ENCODE measurements at regions not wholly inside any gene's neighbourhood (a gene's known extent, or its start where the extent isn't known, plus 50 kb on each side); places are given as distances from the start of the nearest gene placed in this dataset.
A peak's percentile ranks its signal among the peaks of the same experiment; 100 is the strongest.

DNA sequence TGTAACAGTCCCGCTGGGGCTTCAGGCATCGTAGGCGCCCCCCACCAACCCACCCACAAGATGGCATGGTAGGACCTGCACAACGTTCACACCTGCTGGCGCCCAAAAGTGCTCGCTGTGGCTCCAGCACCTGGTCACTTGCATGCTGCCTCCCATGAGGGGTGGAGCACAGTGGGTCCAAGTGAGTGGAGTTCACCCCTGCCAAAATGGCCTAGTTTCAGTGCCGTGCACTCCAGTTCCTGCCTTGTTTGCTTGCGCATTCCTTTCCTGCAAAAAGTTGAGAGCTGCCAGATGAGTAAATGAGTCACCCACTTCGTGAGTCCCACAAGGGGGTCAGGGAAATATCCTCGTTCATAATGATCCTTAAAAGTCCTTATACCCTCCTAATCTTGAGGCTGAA, 788.7 kb upstream of the DPPA4 start:
- no peak for DNase-seq

DNA sequence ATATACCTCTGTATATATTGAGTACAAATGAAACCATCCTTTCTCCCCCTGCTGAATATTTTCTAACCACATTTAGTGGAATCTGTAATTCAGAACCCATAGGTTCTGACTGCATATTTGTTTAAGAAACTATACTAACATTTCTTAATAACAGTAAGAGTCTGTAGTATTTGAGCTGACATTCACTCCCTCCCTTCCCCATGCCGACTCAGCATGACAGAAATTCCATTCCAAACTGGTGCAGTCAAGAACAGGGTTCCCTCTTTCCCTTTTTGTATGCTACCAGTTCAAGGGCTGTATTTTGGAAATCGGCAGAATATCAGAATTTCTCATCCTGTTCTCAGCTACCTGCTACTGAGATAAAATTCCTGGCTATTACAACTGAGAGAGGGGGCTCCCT, 796.6 kb upstream of the DPPA4 start:
- DNase-seq, result no peak

DNA sequence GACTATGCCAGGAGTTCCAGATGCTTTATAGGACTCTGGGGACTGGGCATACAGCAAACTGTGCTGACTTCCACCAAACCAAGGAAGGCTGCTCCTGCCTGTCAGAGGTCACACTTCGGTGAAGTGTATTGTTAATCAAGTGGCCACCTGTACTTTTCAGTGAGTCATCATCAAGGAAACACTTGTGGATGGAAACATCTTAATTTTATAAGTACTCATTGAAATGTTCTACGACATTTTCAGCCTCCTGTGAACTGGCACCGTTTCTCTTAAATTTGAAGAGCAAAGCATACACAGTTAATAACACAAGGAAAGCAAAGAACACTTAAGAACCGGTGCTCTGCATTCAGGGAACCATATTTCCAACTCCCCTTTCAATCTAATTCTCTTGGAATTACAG, 801.7 kb upstream of the DPPA4 start:
- no peak for DNase-seq

DNA sequence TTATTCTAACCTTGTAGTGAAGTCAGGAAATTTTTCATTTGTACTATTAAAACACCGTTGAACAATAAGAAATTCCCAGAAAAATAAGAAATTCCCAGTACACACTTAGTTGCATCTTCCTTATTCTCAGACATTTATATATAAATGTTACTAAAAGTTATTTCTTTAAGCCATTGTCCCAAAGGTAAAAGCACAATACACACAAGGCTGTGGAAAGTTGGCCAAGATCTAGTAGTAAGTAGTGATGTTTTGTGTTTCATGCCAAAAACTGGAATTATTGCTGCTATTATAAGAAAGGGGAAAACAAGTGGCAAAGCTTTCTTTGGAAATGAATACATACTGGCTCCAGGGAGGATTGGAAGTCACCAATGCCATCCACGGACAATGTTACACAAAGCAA, 802.5 kb upstream of the DPPA4 start:
- DNase-seq, result no peak

DNA sequence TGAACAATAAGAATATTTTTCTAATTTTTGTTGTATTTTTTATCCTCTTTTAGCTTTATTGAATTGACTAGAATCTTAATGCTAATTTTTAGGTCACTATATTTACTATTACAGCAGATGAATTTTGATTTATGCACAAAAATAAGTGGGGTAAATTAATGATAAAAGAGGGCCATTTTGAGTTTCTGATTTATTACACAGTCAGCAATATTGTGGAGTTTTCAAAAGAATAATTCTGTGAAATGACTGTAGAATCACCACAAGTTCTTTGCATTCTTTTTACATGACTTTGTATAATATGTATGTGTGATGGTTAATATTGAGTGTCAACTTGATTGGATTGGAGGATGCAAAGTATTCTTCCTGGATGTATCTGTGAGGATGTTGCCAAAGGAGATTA, 812.4 kb upstream of the DPPA4 start:
- DNase-seq, result peak; percentile 27

DNA sequence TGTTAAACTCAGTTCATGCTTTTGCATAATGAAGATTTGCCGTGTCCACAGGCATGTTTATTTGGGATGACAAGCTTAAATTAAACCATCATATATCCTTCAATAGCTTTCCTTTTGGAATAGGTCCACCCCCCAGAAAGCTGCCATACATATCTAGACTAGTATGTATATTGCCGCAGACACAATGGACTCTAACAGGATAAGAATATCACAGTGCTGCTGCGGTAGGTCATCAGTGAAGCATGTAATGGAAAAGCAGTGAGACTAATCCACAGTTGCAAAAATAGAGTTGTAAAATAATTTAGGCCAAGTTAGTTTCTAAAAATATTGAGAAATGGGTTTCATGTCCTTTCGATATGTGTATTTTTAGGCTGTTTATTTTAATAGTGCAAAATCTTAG, 819.9 kb upstream of the DPPA4 start:
- no peak for DNase-seq

DNA sequence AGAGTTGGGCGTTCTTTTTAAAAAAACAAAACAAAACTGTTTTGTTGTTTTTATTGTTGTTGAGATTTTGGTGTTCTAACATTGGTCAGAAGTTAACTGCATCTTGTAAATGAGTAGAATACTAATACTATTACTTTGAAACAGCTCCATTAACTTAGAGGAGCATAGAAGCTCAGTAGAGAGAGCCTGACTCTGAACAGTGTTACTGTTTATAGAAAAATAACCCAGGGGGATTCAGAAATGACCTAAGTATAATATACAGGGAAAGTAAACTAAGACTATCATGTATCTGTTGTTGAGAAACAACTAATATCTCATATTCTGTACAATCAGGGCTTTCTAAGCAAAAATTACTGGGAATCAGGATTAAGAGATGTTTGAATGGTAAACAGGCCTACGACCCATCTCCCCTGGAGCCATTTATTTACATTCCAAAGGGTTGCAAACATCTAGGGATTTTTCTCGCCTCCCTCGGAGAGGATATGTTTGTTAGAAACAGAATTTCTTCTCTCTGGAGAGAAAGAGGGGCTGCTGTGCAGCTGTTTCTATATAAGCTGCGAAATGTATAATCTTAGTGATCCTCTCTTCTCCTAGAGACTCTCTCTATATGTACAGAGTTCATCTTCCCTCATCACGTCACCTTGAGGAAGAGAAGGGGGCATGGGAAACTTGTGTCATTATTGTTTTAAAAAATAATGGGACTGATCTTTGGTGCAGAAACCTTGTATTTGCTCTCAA, 827.5 kb upstream of the DPPA4 start:
- DNase-seq, result no peak

DNA sequence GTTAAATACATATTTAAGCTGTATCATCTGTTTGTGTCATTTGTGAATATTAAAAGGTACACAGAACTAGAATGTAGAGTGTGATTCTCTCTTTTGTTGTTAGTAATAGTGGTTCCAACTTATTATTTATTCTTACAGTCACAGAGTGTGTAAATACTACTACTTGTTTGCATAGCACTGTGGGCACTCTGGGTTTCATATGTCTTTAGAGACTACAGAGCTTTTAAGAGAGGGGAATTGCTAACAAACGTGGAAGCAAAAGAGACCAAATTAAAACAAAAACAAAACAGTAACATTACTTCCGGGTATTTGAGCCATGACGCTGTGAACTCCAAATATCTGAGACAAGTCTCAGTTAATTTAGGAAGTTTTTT, 828.0 kb upstream of the DPPA4 start:
- DNase-seq, result no peak

DNA sequence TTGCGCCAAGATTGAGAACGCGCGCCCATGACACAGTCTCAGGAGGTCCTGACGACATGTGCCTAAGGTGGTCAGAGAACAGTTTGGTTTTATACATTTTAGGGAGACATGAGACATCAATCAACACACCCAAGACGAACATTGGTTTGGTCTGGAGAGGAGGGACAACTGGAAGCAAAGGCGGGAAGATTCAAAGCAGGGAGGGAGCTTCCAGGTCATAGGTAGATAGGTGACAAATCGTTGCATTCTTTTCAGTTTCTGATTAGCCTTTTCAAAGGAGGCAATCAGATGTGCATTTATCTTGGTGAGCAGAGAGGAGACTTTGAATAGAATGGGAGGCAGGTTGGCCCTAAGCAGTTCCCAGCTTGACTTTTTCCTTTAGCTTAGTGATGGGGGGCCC, 828.4 kb upstream of the DPPA4 start:
- no peak for DNase-seq

DNA sequence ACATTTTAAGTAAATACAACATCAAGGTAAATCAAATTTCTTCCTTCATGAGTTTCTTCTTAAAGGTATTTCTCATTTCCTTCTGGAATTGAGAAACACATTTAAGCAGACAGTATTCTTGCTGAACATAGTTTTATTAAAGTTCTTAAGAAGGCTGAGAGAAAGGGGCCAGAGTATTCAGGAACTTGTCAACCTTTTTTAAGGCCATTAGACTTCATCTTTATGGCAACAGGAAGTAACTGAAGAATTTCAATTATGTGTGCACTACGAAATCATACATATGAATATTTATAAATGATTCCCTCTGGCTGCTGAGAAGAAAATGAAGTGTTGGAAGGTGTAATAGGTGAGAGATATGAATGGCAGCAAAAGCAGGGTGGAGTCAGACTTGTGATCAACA, 829.4 kb upstream of the DPPA4 start:
- no peak for DNase-seq

DNA sequence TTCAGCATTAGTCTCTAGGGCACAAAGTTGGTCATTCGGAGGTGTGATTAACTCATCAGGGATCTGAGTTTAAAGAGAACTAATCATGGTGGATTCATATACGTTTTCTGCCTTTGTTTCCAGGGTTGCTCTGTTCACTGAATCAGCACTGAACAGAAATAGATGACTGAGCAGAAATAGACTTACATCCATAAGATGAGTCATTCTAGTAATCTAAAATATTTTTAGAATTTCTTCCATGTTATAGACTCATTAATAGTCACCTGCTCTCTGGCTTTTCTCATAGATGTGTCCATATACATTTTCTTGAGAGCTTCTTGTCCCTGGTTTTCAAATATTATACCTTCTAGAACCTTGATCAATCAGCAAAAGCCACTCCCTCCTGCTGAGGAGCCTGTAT, 837.6 kb upstream of the DPPA4 start:
- DNase-seq, result peak; percentile 31

DNA sequence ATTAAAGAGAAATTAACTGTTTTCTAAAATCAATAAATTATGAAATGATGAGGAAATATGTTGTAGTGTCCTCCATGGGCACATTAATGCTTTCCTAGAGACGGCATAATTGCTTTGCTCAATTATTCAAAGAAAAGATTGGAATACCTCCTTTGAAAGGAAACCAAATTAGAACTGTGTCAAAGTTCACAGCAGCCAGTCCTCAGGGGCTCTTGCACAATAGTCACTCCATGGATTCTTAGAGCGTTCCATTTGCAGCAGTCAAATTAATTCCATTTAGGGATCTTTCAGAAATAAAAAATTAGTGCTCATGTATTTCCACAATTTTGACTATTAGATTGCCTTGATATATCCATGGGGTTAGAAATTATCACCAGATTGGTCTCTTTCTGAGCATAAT, 841.6 kb upstream of the DPPA4 start:
- DNase-seq, result no peak

DNA sequence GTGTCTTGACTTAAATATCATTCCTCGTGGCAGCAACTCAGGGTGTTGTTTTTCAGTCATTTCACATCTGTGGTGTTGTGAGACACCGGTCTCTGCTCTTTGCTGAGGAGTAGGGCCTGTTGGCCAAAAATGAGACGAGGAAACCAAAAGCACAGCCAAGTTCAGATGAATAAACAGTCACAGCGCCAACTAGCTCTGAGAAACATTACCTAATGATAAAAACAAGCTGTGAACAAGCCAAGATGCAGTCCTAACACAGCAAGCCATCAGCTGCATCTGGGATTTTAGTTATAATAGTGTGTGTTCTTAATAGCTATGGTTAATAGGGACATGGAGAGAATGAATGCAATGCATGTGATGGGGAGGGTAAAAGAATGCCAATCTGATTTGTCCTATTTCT, 843.4 kb upstream of the DPPA4 start:
- no peak for DNase-seq

DNA sequence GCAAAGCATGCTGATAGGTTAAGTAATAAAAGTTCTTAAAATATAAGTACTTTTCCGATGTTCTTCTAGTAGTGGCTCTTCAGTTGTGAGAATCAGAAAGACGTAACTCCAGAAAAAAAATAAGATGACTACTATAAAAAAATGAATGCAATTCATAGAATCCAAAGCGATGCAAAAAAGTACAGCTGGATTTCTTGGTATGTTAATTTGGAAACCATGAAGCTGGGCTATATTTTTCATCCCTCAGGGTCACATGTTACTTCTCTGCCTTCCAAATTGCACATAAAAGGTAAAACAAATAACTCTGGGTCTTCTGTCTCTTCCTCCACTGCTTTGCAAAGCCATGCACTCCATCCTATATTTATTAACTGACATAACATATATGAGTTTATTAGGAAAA, 843.9 kb upstream of the DPPA4 start:
- no peak for DNase-seq

DNA sequence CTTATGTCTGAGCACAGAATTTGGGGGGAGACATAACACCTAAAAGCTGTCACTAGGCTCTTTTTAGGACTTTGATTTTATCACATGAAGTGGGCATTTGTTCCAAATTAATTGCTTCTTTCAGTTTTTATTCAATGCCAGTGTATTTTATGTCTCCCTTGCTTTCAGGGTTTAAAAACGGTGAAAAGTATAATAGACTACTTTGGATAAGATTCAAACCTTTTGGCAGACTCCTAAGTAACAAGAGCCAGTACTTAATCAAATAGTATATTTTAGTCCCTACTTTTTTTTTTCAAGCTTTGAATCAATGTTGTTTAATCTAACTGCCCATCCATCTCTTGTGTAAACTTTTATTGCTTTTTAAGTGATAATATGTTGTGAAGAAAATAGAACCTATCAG, 847.2 kb upstream of the DPPA4 start:
- no peak for DNase-seq

DNA sequence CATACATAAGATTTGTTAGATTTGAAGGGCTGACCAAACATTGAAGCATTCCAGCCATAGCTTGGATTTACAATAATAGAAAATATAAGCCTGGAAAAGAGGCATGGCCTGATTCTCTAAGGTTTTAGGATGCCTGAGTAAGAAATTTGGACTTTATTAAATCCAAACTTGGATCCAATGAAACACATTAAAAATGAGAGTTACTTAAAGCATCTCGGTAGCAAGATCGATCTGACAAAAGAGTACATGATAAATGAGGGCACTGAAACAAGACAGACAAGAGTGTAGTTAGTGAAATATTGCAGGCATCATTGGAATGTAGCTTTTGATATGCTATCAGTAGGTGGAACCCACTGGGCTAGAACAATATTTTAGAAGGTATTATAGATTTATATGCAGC, 855.7 kb upstream of the DPPA4 start:
- no peak for DNase-seq

DNA sequence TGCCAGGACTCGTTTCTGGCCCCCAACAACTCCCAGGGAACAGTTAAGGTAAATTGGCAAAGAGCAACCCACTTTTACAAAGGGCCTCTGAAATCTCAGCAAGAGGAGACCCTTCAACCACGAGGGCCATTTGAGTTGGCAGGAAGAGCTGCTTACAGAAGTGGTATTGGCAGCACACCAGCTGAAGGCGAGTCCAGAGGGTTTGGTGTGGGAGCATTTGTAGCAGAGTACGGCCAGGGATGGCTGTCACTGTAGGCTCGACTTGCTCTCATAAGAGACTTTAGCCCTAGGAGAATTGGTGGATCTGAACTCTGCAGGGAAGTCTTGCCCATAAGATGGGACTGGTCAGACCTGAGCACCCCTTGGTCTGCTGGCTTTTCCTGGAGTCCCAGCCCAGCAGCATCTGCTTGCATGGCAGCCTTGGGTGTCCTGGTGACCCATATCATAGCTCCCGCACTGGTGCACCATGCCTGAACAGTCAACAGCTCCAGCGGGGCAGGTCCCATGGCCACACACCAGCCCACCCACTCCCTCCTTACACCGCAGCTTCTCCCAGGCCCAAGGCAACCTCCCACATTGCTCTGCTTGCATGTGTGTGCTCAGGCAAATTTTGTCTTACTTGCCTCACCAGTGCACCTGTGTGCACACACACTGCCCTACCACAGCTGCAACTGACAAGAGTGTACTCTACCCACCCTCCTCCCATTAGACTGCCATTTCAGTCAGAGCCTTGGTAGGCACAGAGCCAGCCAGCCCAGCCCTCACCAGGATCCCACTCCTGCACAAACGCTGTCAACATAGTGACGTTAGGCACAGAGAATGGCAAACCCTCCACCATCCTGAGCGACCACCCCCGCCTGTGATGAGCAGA, 861.6 kb upstream of the DPPA4 start:
- no peak for DNase-seq

DNA sequence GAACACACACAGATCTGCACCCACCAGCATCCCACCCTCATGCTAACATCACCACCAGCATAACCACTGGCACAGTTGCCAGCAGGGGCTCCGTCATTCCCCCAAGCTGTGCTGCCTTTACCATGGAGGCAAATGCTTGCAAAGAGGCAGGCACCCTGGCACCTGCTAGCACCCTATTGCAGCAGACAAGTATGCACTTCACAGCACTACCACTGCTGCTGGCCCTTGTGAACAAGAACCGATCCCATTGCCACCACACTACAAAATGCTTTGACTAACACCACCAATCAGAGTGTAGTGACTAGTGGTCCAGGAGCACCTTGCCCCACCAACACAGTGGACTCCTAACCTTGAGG, 862.2 kb upstream of the DPPA4 start:
- DNase-seq, result no peak

DNA sequence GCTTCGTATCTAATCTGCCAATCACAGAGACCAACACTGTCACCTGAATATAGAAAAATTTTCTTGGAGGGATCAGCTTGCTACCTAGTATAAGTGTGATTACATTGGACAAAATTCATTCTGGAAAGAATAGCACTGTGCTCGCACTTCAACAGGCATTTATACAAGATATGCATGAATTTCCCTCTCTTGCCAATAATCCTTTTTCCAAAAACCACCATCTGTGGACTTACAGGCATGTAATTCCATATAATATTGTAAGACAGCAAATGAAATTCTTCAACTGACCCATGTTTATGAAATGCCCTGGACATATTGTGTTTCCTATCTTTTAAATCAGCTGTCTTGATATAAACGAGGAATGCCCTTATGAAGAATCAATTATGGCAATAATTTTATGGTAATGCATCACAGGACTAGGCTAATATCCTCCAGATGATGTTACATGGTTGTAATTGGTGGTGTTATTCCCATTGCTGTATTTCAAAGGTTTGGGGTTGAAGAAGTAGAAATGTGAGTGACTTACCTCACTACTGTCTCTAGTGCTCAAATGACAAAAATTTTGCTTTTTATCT, 861.4 kb upstream of the NECTIN3 start:
- no peak for DNase-seq

DNA sequence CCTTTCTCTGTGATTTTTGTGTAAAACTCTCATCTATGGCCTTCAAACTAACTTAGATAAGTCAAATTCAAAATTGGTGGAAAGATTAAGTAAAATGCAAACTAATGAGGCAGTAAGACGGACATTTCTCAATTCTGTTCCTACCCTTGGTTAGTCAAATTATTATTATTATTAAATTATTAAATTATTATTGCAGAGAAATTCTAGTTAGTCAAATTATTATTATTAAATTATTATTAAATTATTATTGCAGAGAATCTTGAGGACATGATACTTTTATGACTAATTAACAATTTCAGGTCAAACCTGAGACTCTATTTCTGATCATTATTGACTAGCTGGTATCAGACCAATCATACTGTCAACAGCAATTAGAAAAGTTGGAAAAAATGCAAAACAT, 845.0 kb upstream of the NECTIN3 start:
- no peak for DNase-seq

DNA sequence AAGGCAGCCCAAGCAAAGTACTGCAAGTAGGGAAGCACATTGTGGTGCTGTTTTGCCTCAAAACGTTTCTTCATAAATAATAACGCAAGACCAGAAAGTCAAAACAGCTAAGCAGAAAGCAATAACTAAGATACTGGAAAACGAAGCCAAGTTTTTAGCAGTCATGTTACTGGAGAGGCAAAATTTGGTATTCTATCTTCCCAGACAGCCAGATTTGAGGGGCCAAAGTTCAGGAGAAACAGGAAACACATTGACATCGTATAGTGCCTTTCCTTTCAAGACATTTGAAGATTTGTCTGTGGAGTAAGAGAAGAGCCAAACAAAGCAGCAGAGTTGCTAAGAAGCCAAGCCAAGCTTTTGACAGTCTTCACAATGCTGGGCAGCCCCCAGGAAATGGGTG, 843.6 kb upstream of the NECTIN3 start:
- DNase-seq, result no peak

DNA sequence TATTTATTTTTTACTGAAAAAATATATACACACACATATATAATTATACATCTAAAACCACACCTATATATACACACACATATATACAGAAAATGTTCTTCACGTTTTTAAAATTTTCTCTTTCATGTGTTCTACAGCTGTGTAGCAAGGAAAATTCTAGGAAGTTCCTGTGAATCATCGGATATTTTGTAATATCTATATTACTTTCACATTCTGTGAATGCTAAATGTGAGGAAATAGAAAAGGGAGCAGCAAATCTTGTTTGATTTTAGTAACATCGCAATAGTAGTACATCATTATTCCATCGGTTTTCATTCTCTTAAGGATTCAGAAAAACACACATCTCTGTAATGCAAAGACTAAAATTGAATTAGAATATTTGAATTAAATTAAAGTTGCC, 836.8 kb upstream of the NECTIN3 start:
- peak; percentile 16 for DNase-seq

DNA sequence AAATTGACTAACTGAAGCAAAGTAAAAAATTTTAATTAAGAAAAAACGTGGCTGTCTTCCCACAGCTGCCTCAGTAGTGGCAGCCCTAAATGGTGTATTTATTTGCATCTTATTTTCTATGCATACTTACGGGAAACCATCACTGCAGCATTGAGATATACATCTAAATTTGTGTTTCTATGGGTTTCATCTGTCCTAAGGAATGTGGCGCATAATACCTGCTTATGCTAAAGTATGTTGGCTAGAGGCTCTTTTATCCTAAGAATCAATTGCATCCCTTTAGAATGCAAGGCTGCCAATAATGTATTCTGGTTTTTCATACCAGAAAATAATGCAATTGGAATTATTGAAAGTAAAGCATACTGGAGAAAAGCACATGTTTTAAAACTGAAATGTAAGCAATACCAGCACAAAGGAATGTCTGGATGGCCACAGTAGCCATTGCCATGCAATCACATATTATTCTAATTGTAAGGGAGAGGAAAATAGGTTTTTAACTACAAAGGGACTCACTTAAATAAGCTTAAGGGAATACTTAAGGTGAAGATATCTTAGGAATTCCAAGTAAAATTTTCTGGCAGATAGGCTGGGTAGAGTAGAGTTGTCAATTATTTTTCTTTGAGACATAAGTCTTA, 834.5 kb upstream of the NECTIN3 start:
- peak; percentile 27 for DNase-seq

DNA sequence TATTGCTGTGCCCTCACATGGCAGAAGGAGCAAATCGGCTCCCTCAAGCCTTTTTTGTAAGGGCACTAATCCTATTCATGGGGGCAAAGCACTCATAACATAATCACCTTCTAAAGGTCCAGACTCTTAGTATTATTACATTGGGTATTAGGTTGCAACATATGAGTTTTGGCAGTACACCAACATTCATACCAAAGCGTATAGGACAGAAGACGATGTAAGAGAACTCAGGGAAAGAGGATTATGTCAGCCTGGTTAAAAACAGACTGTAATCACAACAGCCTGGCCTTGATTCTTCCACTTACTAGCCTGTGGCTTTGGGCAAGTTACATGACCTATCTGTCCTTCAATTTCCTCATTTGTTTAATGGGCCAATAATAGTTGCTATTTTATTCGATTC, 828.5 kb upstream of the NECTIN3 start:
- peak; percentile 59 for DNase-seq

Measured in fibroblast of skin of abdomen (primary cell).